HCT116 (cell line): ENCODE measurements at regions not wholly inside any gene's neighbourhood (a gene's known extent, or its start where the extent isn't known, plus 50 kb on each side); places are given as distances from the start of the nearest gene placed in this dataset.

Source experiments
- ATAC-seq: fragments of 200-7000 bp; cut with Tn5 transposase; 2 replicates; pipeline ENCODE4 v1.9.1; 2020; ENCODE audit warnings: mild to moderate bottlenecking, moderate library complexity
- BruUV-seq: library from RNA; stranded (reverse); fragments of 400-500 nt; replicated peaks from 2 replicates; lab custom pipeline; 2021; lab: Mats Ljungman, UMichigan
- CTCF ChIA-PET: fragments of 300-600 bp; sonication (Branson Sonifier 250); formaldehyde crosslinking; loops from one replicate; lab custom pipeline; 2021; ENCODE audit warnings: antibody characterized with exemption; lab: Charles Lee
- POLR2A ChIA-PET: fragments of 300-600, 350-600 bp; sonication (Branson Sonifier 250); formaldehyde crosslinking; loops from one replicate; lab custom pipeline; 2021; ENCODE audit warnings: antibody characterized with exemption; lab: Charles Lee
- RAD21 ChIA-PET, 2 experiments: fragments of 300-600 bp; sonication (Branson Sonifier 250); formaldehyde crosslinking; loops; one replicate each; lab custom pipeline; 2023; ENCODE audit warnings: low total read pairs in 2 of 2; ENCODE audit not compliant: uncharacterized antibody in 2 of 2, unreplicated experiment in 2 of 2, low non-redundant PET in 1 of 2; lab: Charles Lee
- DNase-seq: peaks from one replicate; pipeline ENCODE4 v3.0.0-alpha.2; 2010; ENCODE audit warnings: low read depth, low spot score
- H2AFZ ChIP-seq: fragments of 200-600 bp; shearing (Covaris generic), sonication (generic); 2 replicates; pipeline ENCODE4 v1.6.1; 2017; ENCODE audit warnings: low read depth, mixed run types, mixed read lengths, antibody characterized with exemption, low read length; ENCODE audit not compliant: poor library complexity, severe bottlenecking
- H3K27ac ChIP-seq: 2 replicates; pipeline ENCODE4 v1.5.1; 2012; ENCODE audit warnings: low read depth, low read length
- H3K27me3 ChIP-seq: fragments of 200-600 bp; sonication (generic); 2 replicates; pipeline ENCODE4 v1.6.1; 2016; ENCODE audit warnings: mixed run types, low read length, mixed read lengths; ENCODE audit not compliant: insufficient read depth
- H3K36me3 ChIP-seq, 2 experiments: fragments of 200-500 bp in 1 of 2; fragments of 200-600 bp in 1 of 2; sonication (Bioruptor generic) in 1 of 2; sonication (generic) in 1 of 2; 2 replicates each; pipeline versions ENCODE4 v1.5.1 to v1.6.1; 2014 to 2016; ENCODE audit warnings: low read length in 2 of 2, inconsistent platforms in 1 of 2, mixed read lengths in 1 of 2, mixed run types in 1 of 2; ENCODE audit not compliant: insufficient read depth in 2 of 2, control insufficient read depth in 1 of 2
- H3K4me1 ChIP-seq, 2 experiments: fragments of 200-600 bp in 1 of 2; sonication (generic) in 1 of 2; 2 replicates each; pipeline versions ENCODE4 v1.5.1 to v1.6.1; 2012 to 2017; ENCODE audit warnings: low read length in 2 of 2, inconsistent platforms in 1 of 2, mild to moderate bottlenecking in 1 of 2, mixed read lengths in 1 of 2, mixed run types in 1 of 2, moderate library complexity in 1 of 2; ENCODE audit not compliant: insufficient read depth in 2 of 2, control insufficient read depth in 1 of 2
- H3K4me2 ChIP-seq: fragments of 200-600 bp; sonication (generic); 2 replicates; pipeline ENCODE4 v1.6.1; 2017; ENCODE audit warnings: mixed run types, low read length, mixed read lengths
- H3K4me3 ChIP-seq, 2 experiments: fragments of 200-600 bp in 1 of 2; sonication (generic) in 1 of 2; replicated peaks in 1 of 2; 2 replicates each; pipeline ENCODE4 v1.5.1; 2011 to 2016; ENCODE audit warnings: low read length in 2 of 2, control low read depth in 1 of 2, low read depth in 1 of 2, mild to moderate bottlenecking in 1 of 2, mixed read lengths in 1 of 2, mixed run types in 1 of 2
- H3K79me2 ChIP-seq: fragments of 200-600 bp; sonication (generic); 2 replicates; pipeline ENCODE4 v1.6.1; 2017; ENCODE audit warnings: mild to moderate bottlenecking, mixed run types, low read length, moderate library complexity, mixed read lengths; ENCODE audit not compliant: insufficient read depth
- H3K9ac ChIP-seq: fragments of 200-600 bp; sonication (generic); 2 replicates; pipeline ENCODE4 v1.6.1; 2016; ENCODE audit warnings: low read length, mixed read lengths
- H3K9me2 ChIP-seq: fragments of 200-600 bp; sonication (generic), shearing (Covaris generic); 2 replicates; pipeline ENCODE4 v1.6.1; 2017; ENCODE audit warnings: mixed run types, mild to moderate bottlenecking, moderate library complexity; ENCODE audit not compliant: insufficient read depth
- H3K9me3 ChIP-seq, 2 experiments: fragments of 200-500 bp in 1 of 2; fragments of 200-600 bp in 1 of 2; sonication (Bioruptor generic) in 1 of 2; sonication (generic) in 1 of 2; 2 replicates each; pipeline ENCODE4 v1.6.1; 2014 to 2017; ENCODE audit warnings: low read length in 2 of 2, mixed read lengths in 2 of 2, inconsistent platforms in 1 of 2, low read depth in 1 of 2, mild to moderate bottlenecking in 1 of 2, mixed run types in 1 of 2, moderate library complexity in 1 of 2; ENCODE audit not compliant: control insufficient read depth in 1 of 2, insufficient read depth in 1 of 2
- H4K20me1 ChIP-seq: fragments of 200-600 bp; sonication (generic), shearing (Covaris generic); 2 replicates; pipeline ENCODE4 v1.6.1; 2017; ENCODE audit warnings: mixed run types, mild to moderate bottlenecking, moderate library complexity; ENCODE audit not compliant: insufficient read depth
- EZH2 ChIP-seq: fragments of 200-600 bp; sonication (generic); IDR thresholded peaks from 2 replicates; pipeline ENCODE4 v1.6.1; 2017; ENCODE audit warnings: antibody characterized with exemption, mixed run types
- FOSL1 ChIP-seq: IDR thresholded peaks from 2 replicates; pipeline ENCODE4 v1.6.1; 2012; ENCODE audit warnings: low read depth
- JUND ChIP-seq: IDR thresholded peaks from 2 replicates; pipeline ENCODE4 v1.6.1; 2012
- RAD21 ChIP-seq: IDR thresholded peaks from 2 replicates; pipeline ENCODE4 v1.6.1; 2012; ENCODE audit warnings: low read depth, mild to moderate bottlenecking
- REST ChIP-seq: IDR thresholded peaks from 2 replicates; pipeline ENCODE4 v1.6.1; 2012; ENCODE audit warnings: low read depth
- intact Hi-C: fragments of 100-400 bp; cut with micrococcal nuclease; formaldehyde crosslinking; loops from 2 replicates; pipeline ENCODE4 v1.10.0; 2022

GRCh38 chr6:104640150-104640700, 219.5 kb downstream of the HACE1 start:
- POLR2A ChIA-PET = no interaction called here
- no peaks in the 10 kb centered on the region for H3K79me2 ChIP-seq
- H3K4me3 ChIP-seq = no peak overlapping the region
- no peaks in the 10 kb centered on the region for H3K9me3 ChIP-seq
- no peaks in the 10 kb centered on the region for H4K20me1 ChIP-seq
- no peak for ATAC-seq
- no peak overlapping the region for H3K4me2 ChIP-seq
- no peak overlapping the region for H2AFZ ChIP-seq
- H3K36me3 ChIP-seq = no peaks in the 10 kb centered on the region
- CTCF ChIA-PET = no interaction called here
- H3K4me1 ChIP-seq = no peaks in the 10 kb centered on the region
- DNase-seq = no peak
- intact Hi-C loops = no loop called here
- no peak overlapping the region for H3K27ac ChIP-seq
- no peaks in the 10 kb centered on the region for H3K9me2 ChIP-seq
- no peak overlapping the region for H3K9ac ChIP-seq
- BruUV-seq = no TSS peak
- no peaks in the 10 kb centered on the region for H3K27me3 ChIP-seq
- RAD21 ChIA-PET = no interaction called here
- TF ChIP-seq RAD21 (no peak), FOSL1 (no peak), EZH2 (no peak), JUND (no peak)

- DNase-seq (no peak), ATAC-seq (no peak)
- no peak overlapping the region for H3K4me2 ChIP-seq
- ChIA-PET RAD21 (no interaction called here), POLR2A (no interaction called here), CTCF (no interaction called here)
- H3K27me3 ChIP-seq = no peaks in the 10 kb centered on the region
- no peak overlapping the region for H3K27ac ChIP-seq
- no peaks in the 10 kb centered on the region for H3K9me3 ChIP-seq
- H3K9ac ChIP-seq = no peak overlapping the region
- no peaks in the 10 kb centered on the region for H3K36me3 ChIP-seq
- no peaks in the 10 kb centered on the region for H3K79me2 ChIP-seq
- no peak for TF ChIP-seq REST
- no peak overlapping the region for H3K4me3 ChIP-seq
- H4K20me1 ChIP-seq = no peaks in the 10 kb centered on the region
- BruUV-seq = no TSS peak
- no peak overlapping the region for H2AFZ ChIP-seq
- H3K9me2 ChIP-seq = no peaks in the 10 kb centered on the region
- intact Hi-C loops = no loop called here
- no peaks in the 10 kb centered on the region for H3K4me1 ChIP-seq
Observed at GRCh38 chr6:104639668-104640067, 220.1 kb downstream of the HACE1 start.
